Amygdala (tissue), 56 donors: ENCODE measurements at regions not wholly inside any gene's neighbourhood (a gene's known extent, or its start where the extent isn't known, plus 50 kb on each side); places are given as distances from the start of the nearest gene placed in this dataset.

Source experiments
- DNase-seq, 56 donors: peaks; one replicate each; lab custom pipeline; 2025; lab: John Stamatoyannopoulos, UW

DNA sequence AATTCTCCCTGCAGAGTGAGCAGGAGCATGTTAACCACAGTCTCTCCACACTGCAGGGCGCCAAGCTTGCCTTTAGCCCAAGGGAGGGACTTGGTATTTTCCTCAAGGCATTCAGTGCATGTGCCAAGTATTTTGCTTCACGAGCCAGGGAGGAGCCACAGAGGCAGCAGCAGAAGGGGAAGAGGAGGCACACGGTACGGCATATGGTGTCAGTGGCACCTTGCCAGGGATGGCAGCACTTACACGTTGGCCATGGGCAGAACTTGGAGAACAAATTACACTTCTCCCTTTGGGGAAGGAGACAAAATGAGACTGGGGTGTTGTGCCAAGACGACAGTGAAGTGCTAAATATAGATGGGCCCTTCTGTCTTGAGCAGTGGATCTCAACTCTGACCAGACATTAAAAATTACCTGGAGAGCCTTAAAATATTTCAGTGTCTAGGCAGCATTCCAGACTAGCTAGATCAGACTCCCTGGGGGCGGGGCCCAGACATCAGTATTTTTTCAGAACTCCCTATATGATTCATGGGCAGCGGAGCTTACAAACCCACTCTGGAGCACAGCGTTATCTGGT is 155.8 kb downstream of the DRD1 start:
- peak in 30 of 56 donors; percentile 2 to 85 (median 22) for DNase-seq

DNA sequence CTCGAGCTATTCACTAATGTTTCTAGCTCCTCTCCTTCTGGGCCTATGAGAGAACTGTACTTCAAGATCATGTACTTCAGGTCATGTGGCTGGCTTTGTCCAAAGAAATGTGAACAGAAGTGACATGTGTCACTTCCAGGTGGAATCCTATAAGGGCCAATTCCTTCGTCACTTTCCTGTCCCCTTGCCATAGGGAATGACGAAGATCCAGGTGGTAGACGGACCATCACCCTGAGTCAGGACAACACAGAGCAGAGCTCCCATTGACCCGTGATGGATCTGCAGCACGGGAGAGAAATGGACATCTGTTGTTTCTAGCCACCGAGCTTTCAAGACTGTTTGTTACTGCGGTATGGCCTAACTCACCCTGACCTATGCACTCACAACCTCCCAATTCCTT is 157.0 kb downstream of the DRD1 start:
- DNase-seq, result no peak

DNA sequence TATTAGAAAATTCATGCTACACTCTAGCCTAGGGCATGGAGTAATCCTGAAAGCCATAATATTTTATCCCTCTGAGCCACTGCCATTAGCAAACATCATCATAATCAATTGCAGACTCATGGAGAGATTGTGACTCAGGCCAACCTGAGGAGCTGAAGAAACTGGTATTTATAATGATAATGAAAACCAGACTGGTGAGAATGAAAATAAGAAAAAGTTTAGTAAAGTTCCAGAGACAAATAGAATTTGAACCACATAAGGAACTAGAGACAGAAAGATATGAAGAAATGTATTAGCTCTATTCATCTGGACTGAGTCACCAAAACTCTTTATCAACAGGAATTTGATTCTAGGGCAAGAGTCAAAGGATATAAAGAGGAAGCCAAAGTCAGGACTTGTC is 158.7 kb downstream of the DRD1 start:
- no peak for DNase-seq

DNA sequence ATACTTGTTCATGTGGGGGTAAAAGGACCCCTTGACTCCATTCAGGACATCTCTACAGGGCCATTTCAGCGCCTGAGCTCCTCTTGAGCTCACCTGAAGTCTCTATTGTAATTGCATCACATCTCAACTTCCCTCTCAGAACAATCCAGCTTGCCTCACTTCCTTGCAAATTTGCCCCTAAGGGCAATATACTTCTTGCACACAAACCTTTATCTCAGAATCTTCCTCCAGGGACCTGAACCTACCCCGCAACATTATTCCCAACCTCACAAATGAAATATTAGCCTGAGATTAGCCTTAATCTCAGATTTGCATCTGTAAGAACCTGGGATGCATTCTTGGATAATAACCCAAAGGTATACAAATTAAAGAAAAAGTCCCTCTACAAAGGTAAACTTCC is 159.2 kb downstream of the DRD1 start:
- no peak for DNase-seq

- no peak for DNase-seq
Observed at GRCh38 chr5:175282611-175283225, 161.3 kb downstream of the DRD1 start.

GRCh38 chr5:175281714-175282113 is 162.3 kb downstream of the DRD1 start:
- no peak for DNase-seq

DNA sequence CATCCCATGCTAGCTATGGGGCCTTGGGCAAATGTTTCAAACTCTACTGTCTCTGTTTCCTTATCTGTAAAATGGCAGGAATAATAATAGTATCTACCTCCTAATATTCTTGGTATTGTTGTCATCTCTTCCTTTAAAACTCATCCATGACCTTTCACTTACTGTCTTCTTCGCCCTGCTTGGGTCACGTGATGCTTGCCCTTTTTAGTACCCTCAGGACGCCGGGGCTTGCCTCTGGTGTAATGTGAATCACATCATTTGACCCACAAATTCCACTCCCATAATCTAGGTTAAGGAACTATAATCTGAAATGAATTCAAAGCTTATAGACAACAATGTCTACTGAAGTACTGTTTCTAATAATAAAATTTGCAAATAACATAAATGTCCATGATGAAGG is 162.7 kb downstream of the DRD1 start:
- no peak for DNase-seq

GRCh38 chr5:175279506-175279905 is 164.5 kb downstream of the DRD1 start:
- DNase-seq, result no peak

DNA sequence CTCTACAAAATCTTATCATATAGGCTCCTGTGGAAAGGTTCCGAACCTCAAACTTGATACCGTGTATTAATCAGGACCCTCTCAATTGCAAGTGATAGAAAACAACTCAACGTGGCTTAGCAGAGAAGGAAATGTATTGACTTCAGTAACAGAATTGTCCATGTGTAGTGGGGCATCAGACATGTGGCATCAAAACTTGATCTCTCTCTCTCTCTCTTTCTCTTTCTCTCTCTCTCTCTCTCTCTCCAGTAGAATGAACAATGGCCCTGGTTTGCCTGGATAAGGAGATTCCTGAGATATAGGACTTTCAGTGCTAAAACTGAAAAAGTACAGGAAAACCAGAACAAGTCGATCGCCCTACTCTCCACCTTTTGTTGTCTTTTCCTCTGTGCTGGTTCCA is 168.2 kb downstream of the DRD1 start:
- no peak for DNase-seq

- no peak for DNase-seq
Observed at GRCh38 chr5:175275097-175275496, 168.9 kb downstream of the DRD1 start.

GRCh38 chr5:175274171-175274570 is 169.8 kb downstream of the DRD1 start:
- no peak for DNase-seq

GRCh38 chr5:175264406-175264805 is 179.6 kb downstream of the DRD1 start:
- DNase-seq, result no peak

GRCh38 chr5:175263776-175264175 is 180.2 kb downstream of the DRD1 start:
- DNase-seq, result no peak

GRCh38 chr5:175261526-175261925 is 182.5 kb downstream of the DRD1 start:
- no peak for DNase-seq

GRCh38 chr5:175261037-175261436 is 182.9 kb downstream of the DRD1 start:
- DNase-seq, result no peak

DNA sequence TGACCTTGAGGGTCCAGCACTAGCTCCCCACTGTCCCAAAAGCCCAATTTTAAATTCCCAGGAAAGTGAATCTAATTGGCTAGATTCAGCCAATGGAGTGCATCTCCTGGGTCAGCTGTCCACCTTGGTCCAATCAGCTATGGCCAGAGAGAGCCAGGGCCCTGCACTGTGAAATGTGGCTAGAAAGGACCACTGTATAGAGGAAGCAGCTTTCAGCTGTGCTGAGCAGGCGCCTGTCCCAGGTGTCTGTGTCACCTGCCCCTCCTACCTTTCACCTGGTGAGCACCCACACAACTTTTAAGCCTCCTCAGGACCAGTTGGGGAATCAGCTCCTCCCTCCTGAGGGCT is 186.2 kb downstream of the DRD1 start:
- no peak for DNase-seq

- DNase-seq, result no peak
Observed at GRCh38 chr5:175257128-175257846, 186.7 kb downstream of the DRD1 start.

DNA sequence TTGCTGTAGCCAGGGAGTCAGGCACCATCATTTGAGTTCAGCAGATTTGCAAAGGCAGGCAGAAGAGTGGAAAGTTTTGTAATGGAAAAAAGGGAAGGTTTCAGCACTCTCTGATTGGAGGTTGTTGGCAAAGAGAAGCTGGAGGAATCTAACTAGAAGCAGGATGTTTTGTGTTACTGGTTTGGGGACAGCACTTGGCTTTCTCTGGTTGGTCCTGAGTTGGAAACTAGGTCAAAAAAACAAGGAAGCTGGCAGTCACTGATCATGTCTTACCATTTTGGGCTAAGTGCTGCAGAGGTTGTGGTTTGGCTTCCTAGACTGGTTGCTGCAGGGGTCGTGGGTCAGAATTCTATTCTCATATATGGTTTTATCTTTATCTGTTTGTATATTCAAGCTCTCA is 189.8 kb downstream of the DRD1 start:
- DNase-seq, result no peak

GRCh38 chr5:175253597-175253996 is 190.4 kb downstream of the DRD1 start:
- DNase-seq, result peak in 9 of 56 donors; percentile 6 to 33 (median 11)

- DNase-seq, result no peak
Observed at GRCh38 chr5:175252234-175252805, 191.7 kb downstream of the DRD1 start.

DNA sequence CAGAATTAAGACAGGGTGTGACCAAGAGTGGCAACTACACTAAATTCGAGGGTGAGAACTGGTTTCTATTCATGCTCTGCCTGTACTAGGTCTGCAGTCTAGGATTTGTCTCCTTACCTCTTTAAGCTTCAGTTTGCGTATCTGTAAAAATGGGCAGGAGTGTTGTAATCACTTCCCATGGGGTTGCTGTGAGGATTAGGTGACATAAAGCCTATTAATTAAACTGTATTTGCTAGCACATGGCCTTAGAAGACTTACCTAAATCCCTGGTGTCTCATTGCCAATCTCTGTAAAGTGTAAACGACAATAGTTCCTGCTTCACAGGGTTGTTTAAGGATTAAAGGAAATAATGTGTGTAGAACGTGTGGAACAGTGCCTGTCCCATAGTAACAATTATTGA is 193.6 kb downstream of the DRD1 start:
- DNase-seq, result no peak

DNA sequence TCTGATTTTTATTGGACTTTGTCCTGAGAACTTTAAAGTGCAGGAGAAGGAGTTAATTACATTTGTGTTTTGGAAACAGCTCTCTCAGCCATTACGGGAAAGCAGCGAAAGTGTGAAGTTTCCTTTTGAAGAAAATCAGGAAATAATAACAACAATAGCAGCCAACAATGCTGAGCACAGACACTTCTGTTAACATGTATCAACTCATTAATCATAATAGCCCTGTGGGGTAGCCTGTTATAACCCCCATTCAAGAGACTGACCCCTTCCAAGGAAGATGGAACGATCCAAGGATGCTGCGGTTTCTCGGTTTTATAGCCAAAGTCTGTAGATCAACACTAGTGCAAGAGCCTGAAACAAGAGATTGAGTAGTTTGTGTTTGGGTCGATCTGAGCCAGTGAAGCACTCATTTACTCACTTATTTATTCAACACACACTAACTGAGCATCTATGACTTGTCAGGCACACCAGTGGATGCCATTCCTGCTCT is 195.5 kb downstream of the DRD1 start:
- DNase-seq, result no peak
